ENCODE measurements at regions not wholly inside any gene's neighbourhood (a gene's known extent, or its start where the extent isn't known, plus 50 kb on each side); places are given as distances from the start of the nearest gene placed in this dataset.

- Histone ChIP-seq H3K4me3 (no peak overlapping the region), H3K36me3 (no peaks in the 10 kb centered on the region), H3K27me3 (ENCODE audit: low read depth) (no peaks in the 10 kb centered on the region), H3K4me1 (no peaks in the 10 kb centered on the region), H3K27ac (no peak overlapping the region), H3K9me3 (no peaks in the 10 kb centered on the region)
- intact Hi-C loops (cut with DNase I), result no loop called here
- ATAC-seq, result no peak
- no peak for TF ChIP-seq CTCF (IDR thresholded peaks at IDR 0.05)
- no peak for DNase-seq
These were observed 101.0 kb upstream of the EGFR start for GRCh38 chr7:54917613-54918391.

GRCh38 chr7:54921116-54921515, 97.7 kb upstream of the EGFR start:
- DNase-seq, result no peak
- H3K9me3 ChIP-seq, result no peaks in the 10 kb centered on the region
- intact Hi-C loops (cut with DNase I), result no loop called here
- H3K4me3 ChIP-seq, result no peak overlapping the region
- no peaks in the 10 kb centered on the region for H3K36me3 ChIP-seq
- ATAC-seq, result no peak
- no peak overlapping the region for H3K27ac ChIP-seq
- TF ChIP-seq CTCF (IDR thresholded peaks at IDR 0.05), result no peak
- H3K4me1 ChIP-seq, result no peaks in the 10 kb centered on the region
- H3K27me3 ChIP-seq (ENCODE audit: low read depth), result no peaks in the 10 kb centered on the region

GRCh38 chr7:54931532-54931931, 87.3 kb upstream of the EGFR start:
- no peak overlapping the region for H3K27ac ChIP-seq
- no peak for TF ChIP-seq CTCF (IDR thresholded peaks at IDR 0.05)
- H3K4me1 ChIP-seq, result peaks cover 7% of the 10 kb centered on the region
- DNase-seq, result no peak
- peaks cover 12% of the 10 kb centered on the region for H3K9me3 ChIP-seq
- no peaks in the 10 kb centered on the region for H3K27me3 ChIP-seq (ENCODE audit: low read depth)
- no peak for ATAC-seq
- no peaks in the 10 kb centered on the region for H3K36me3 ChIP-seq
- no peak overlapping the region for H3K4me3 ChIP-seq
- intact Hi-C loops (cut with DNase I), result no loop called here

GRCh38 chr7:54932818-54933543, 85.8 kb upstream of the EGFR start:
- Histone ChIP-seq H3K36me3 (no peaks in the 10 kb centered on the region), H3K27ac (peak overlapping the region; percentile 69), H3K4me3 (peak overlapping the region; percentile 47), H3K9me3 (peaks cover 12% of the 10 kb centered on the region), H3K27me3 (ENCODE audit: low read depth) (no peaks in the 10 kb centered on the region), H3K4me1 (peaks cover 7% of the 10 kb centered on the region)
- DNase-seq, result peak; percentile 82
- no peak for TF ChIP-seq CTCF (IDR thresholded peaks at IDR 0.05)
- peak; percentile 98 to 99 for ATAC-seq
- intact Hi-C loops (cut with DNase I), result no loop called here

- peak overlapping the region; percentile 47 for H3K4me3 ChIP-seq
- ATAC-seq, result no peak
- intact Hi-C loops (cut with DNase I), result no loop called here
- H3K4me1 ChIP-seq, result peaks cover 7% of the 10 kb centered on the region
- no peak for DNase-seq
- peaks cover 12% of the 10 kb centered on the region for H3K9me3 ChIP-seq
- no peaks in the 10 kb centered on the region for H3K36me3 ChIP-seq
- no peaks in the 10 kb centered on the region for H3K27me3 ChIP-seq (ENCODE audit: low read depth)
- TF ChIP-seq CTCF (IDR thresholded peaks at IDR 0.05), result no peak
- H3K27ac ChIP-seq, result peak overlapping the region; percentile 69
These were observed 85.2 kb upstream of the EGFR start for GRCh38 chr7:54933643-54934042.

Data from lower lobe of right lung (tissue), 2 donors.